GM23248 (cell line): ENCODE measurements at regions not wholly inside any gene's neighbourhood (a gene's known extent, or its start where the extent isn't known, plus 50 kb on each side); places are given as distances from the start of the nearest gene placed in this dataset.

Source experiments
- EZH2 ChIP-seq: fragments of 200-600 bp; sonication (generic); IDR thresholded peaks from 2 replicates; pipeline ENCODE4 v1.6.1; 2018; ENCODE audit warnings: antibody characterized with exemption, mild to moderate bottlenecking; ENCODE audit not compliant: insufficient read depth, poor library complexity, severe bottlenecking
- EZH2phosphoT487 ChIP-seq: fragments of 200-600 bp; sonication (generic); IDR thresholded peaks from 2 replicates; pipeline ENCODE4 v1.6.1; 2018; ENCODE audit warnings: antibody characterized with exemption, moderate library complexity, mild to moderate bottlenecking, low read depth; ENCODE audit not compliant: insufficient read depth

DNA sequence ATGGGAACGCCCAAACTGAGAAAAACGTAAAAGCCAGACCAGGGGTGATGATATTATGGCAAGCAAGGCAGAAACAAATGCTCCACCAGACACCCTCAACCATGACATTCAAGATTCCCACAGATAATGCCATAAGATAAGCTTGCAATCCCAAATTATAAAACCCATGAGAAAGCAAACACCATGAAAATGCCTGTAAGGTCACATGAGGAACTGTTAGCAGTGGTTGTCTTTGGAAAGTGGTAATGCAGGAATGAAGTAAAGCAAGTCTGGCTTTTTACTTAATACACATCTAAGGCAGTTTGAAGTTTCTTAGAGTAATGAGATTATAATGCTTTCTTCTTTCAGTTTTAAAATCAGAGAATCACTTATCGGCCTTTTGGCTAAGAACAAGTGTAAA is 111.0 kb downstream of the MN1 start:
- TF ChIP-seq EZH2 (no peak), EZH2phosphoT487 (no peak)
